GM03348 (cell line): ENCODE measurements at regions not wholly inside any gene's neighbourhood (a gene's known extent, or its start where the extent isn't known, plus 50 kb on each side); places are given as distances from the start of the nearest gene placed in this dataset.
"Not testable (repeated sequence)": the region's sequence is repeated elsewhere in the genome, so short reads cannot be mapped to it uniquely, and the experiment has no call there.

ENCODE experiments used
- DNase-seq: peaks from one replicate; pipeline ENCODE4 v3.0.0; 2012; ENCODE audit warnings: low spot score

DNA sequence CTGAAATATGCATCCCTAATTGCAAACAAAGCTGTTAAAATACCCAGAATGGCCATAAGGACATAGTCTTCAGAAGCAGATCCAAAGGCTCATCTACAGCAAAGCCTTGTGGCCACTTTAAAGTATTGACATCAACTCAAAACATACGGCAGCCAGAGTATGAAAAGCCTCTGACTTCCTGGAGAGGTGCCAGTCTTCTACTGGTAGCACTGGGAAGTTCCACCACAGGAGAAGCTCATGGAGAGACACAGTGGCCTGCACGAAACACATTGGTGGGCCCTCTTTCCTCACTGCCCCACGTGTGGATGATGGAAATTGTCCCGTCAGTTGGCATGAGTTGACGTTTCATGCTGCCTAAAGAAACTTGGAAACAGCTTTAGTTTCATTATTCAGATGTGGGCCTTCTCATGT lies 202.6 kb upstream of the HEY2 start:
- peak; percentile 6 for DNase-seq

DNA sequence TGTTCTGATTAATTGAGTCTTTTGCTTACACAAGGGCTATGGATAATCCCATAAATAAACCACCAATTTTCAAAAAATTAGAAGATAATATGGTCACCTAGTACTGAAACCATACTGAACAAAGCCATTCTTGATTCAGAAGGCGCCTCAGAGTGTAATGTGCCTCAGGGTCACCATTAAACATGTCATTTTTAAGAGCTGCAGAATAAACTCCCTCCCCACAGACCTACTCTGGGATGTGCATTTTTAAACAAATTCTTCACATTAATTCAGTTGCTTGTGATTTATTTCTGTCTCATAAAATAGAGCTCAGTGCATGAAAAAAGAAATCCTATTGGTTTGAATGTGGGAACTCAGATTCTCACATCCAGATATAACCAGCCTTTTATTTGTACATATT lies 202.1 kb upstream of the HEY2 start:
- DNase-seq = no peak

DNA sequence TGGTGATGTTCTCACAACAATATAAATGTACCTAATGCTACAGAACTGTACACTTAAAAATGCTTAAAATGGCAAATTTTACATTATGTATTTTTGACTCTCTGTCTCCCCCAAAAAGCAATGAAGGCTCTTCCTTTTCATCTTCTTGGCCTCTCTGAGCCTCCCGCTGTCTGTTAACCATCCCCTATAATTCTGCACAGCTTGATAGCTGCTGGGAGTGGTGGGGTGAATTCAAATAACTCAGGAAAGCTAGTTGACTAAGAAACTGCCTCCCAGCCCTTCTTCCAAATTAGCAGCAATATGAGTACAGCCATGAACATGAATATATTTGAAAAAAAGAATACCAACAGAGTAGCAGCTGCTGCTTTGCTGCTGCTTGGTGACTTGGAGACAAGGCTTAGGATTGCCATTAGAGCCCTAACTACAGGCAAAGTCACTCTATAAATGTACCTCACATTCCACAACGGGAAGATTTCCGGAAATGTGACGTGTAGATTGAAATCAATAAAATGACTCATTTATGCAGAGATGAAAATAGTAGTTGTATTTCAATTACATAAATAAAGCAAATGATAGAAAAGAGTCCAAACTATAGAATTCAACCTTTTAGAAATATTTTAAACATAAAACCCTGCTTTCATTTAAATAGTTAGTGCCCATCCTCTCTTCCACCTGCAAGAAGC lies 200.1 kb upstream of the HEY2 start:
- DNase-seq = no peak

DNA sequence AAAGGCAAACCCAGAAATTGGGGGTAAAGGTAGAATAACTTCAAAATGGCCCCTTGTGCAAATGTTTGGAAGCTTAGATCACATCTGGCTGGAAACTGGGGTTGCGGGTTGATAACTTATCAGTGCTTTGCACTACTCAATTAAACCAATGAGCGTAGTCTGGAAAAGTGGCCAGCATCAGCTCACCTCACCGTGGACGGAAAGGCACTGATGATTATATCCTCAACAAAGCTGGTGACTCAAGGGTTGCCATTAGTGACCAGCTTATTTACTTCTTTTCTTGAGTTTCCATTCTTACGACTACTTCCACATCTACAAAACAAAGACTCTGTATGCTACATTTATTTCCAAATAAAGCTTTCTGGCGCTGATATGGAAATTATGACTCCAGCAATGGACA lies 198.5 kb upstream of the HEY2 start:
- DNase-seq = no peak

DNA sequence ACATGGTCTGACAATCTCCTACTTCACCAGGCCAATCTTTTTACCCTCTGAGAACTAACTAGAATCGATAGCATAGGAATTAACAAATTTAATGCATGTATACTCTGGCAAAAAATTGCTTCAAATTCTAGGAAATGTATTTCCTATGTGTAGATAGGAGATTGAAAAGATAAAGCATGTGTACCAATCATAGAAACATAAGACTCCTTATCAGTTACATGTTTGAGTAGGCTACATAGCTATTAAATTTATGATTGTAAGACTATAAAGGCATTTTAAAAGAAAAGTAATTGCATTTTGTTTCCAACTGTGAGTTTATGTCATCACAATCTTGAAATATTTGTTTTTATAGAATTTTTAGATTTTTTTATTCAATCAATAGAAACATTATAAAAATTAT lies 196.6 kb upstream of the HEY2 start:
- no peak for DNase-seq

DNA sequence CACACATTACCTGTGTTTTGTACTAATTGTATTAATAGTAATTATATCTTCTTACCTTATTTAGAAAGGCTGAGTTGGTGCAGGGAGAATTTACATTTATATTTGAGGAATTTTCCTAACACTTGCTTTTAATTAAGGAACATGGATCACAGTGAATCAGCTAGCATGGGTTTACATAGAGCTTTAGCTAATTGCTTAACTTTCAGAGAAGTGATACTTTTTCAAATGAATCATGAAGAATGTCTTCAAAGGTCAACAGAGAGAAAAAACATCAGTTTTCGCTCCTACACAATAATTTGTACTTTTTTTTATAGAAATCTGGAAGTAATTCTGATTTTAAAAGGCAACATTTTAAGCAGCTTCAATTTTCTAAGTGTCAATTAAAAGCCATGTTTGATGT lies 195.0 kb upstream of the HEY2 start:
- no peak for DNase-seq

DNA sequence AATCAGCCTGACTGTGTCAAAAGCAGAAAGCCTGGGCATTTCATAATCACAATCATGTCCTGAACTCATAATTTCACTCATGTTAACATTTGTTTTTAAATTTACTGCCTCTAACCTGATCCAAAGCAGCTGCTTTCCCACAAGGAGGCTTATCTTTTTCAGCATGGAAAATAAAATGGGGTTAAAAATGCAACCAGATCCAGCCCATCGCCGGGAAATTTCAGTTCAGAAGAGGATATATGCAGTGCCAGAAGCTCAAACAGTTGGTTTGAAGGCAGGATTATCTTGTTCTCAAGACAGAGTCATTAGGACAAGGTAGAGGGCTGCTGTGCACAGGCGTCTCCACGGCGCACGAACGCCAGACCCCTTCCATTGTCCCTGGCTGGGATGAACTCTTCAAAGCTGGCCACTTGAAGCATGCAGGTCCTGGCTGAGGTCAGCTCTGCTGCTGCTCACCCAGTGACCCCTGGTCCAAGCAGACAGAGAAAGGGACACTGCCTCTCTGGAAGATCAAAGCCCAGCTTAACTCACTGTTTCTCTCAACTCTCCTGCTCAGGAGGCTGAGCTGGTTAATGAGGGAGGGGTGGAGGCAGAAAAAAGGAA lies 191.1 kb upstream of the HEY2 start:
- no peak for DNase-seq

DNA sequence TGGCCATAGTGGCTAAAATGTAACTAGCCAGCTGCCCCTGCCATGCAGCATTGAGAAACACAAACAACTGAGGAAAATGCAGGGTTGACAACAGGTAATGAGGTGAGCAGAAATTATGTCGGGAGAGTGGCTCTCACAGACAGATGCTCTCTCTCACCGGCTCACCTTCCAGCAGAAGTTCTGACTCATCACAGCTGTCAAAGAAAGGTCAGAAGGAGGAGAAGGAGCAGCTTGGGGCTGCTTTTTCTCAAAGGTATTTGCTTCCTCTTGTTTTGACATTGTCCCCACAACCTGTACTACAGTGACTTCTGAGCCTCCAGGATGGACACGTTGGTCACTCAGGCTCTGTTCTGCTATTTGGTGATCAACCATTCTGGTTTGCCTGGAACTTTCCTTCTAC lies 190.5 kb upstream of the HEY2 start:
- no peak for DNase-seq

DNA sequence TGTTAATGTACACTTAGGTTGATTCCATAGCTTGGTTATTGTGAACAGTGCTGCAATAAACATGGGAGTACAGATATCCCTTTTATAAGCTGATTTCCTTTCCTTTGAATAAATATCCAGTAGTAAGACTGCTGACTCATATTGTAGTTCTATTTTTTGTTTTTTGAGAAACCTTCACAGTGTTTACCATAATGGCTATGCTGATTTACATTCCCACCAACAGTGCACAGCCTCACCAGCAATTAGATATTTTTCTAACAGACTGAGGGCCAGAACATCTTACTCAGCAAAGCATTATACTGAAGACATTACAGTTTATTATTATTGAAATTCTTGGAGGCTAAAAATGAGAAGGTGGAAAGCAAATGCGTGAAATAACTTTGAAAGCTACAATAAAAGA lies 187.3 kb upstream of the HEY2 start:
- DNase-seq = no peak

DNA sequence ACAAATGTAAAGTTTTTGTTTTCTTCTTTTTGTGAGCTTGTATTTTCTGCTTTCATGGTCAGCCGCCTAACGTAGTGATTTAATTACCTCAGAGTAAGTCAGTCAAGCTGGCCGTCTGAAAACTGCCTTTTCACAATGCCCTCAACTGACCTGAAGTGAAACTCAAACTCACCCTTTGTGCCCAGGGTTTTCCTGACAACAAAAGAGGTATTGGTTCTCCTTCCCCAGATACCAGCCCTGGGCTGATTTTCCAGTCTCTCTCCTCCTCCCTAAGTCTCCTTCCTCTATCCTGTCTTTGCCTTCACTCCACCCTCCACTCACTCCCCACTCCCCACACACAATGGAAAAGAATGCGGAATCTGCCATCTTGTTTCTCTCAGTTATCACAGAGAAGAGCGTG lies 184.5 kb upstream of the HEY2 start:
- DNase-seq = no peak

DNA sequence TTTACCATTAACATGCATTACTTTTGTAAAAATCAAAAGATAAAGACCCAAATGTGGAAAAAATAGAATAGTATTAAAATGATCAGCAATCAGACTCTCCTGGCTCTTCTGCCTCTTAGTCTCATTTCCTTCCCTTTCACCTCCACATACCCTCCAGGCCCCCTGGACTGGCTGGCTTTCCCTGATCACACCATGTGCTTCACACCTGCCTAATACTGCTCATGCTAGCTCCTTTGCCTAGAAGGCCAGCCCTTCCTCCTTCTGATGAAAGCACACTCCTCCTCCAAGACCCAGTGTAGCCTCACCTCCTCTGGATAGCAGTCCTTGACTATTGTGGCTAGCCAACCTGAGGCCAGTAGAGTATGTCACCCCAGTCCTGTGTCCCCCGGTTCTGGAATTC lies 182.0 kb upstream of the HEY2 start:
- DNase-seq = no peak

DNA sequence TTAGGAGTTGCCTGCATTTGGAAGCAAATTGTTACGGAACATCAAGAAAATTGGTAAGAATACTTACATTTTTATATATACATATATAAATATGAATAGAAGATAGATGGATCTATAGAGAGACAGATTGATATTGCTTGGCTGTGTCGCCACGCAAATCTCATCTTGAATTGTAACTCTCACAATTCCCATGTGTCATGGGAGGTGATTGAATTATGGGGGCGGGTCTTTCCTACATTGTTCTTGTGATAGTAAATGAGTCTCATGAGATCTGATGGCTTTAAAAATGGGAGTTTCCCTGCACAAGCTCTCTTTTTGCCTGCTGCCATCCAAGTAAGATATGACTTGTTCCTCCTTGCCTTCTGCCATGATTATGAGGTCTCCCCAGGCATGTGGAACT lies 180.8 kb upstream of the HEY2 start:
- no peak for DNase-seq

DNA sequence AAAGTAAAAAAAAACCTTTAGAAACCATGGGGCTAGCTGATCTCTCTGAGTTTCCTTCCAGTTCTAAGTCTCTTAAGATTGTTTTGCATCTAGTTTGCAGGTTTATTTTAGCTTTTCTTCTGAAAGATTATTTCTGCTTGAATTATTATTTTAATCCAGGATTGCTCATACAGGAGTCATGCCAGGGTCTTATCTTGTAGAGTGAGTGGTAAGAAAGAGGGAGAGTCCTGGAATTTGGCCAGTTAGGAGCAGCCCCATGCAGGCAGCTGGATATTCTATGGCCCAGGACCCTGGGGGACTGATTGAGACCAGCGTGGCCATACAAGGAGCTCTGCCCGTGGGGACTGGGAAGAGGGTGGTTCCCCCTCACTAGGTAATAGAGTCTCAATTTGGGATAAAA lies 178.9 kb upstream of the HEY2 start:
- no peak for DNase-seq

DNA sequence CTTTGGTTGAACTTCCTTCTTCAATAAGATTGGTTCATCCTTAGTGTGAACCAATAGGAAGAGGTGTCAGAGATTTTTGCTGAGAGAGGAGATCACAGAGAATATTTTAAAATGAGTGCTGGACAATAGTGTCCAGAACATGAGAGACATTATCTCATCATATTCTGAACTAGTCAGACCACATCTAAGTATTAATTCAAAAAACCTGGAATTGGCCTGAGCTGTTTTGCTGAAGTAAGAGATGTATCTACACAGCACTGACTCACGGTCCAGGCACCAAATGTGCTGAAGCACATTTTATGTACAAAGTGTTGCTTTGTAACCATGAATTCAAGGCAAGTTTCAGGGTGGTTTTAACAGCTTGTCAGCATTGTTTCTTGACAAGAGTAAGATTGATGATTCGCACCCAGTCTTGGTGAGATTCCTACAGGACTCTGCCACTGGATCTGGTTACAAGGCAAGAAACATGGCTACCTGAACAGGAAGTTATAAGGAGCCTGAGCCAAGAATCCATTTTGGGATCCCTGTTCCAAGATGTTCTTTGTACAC lies 178.2 kb upstream of the HEY2 start:
- no peak for DNase-seq

DNA sequence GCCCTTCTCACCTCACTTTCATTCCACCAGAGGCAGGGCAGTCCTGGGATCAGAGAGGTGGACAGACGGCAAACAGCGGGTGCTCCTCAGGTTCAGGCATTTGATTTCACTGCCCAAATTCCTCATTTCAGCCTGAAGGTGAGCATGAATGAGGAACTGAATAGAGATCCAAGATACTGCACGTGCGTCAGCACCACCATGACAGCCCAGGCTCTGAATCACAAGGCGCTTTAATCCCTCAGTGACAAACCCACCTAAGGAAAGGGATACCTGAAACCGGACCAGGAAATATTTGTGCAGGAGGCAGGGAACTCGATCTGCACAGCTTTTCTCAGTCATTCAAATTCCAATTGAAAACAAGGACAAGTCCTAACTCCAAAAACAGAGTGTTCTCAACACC lies 174.8 kb upstream of the HEY2 start:
- no peak for DNase-seq

DNA sequence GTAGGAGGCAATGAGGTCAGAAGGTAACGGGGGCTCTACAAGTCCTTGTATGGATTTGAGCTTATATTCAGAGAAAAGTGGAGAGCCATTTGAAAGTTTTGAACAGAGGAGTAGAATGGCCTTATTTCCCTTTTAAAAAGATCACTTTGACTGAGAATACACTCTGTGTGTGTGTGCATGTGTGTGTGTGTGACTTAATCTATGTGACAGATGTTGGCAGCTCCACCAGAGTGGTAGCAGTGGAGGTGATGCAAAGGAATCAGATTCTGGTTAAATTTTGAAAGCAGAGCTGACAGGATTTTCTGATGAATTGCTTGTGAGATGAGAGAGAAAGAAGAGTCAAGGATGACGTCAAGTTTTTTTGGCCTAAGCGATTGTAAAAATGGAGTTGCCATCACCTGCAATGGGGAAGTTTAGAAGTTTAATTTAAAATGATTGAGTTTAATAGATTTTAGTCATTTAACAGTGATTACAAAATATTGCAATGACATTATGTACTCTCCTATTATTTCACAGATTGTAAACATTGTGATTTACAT lies 172.2 kb upstream of the HEY2 start:
- no peak for DNase-seq

DNA sequence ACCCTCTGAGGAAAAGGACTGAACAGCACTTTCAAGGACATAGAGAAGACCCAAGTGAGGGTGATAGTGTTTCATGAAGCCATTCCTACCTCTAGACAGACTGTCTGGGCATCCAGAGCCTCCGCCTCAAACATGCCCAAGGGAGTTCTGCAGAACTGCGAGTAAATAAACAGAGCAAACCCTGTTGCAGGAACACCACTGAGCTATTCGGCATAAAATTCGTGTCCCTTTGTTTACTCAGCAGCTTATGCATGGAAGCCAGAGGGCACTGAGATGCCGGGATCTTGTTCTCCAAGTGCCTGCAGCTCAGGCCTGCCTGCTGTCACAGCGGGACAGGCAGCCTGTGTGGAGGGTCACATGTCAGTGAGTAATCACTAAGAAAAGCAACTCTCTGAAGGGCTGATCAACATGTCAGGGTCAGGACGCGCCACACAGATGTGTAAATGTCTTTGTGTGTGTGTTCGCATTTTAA lies 164.9 kb upstream of the HEY2 start:
- DNase-seq = no peak

DNA sequence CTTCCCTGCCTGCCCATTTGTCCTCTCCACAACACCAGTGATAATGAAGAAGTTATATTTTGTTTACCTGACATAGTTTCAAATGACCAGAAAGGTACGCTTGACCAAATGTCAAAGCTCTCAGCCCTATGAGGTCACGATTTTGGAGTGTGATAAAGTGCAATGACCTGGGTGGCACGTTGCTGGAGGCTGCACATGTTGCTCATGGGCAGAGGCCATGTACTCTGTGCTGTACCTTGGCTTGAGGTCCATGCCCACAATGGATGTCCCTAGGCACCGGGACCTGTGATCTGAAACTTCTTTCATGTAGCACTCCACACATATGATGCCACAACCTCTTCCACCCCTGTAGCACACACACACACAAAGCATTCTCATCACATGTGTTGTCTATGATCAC lies 164.0 kb upstream of the HEY2 start:
- no peak for DNase-seq

DNA sequence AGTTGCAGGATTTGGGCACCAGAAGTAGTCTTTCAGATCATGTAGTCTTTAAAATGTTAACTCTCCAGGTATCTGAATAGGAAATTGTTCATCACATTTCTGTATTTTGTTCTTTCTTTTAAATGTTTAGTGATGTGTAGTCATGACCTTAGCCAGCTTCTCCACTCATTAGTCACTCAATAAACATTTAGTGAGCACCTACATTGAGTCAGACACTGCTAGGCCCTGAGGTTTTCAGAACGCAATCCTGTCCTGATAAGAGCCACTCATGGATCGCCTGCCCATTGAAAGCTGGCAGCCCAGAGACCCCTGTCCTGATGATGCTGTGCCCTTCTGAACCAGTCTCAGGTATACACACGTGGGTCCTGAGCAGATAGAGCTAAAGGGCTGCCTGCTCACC lies 163.4 kb upstream of the HEY2 start:
- DNase-seq = no peak

DNA sequence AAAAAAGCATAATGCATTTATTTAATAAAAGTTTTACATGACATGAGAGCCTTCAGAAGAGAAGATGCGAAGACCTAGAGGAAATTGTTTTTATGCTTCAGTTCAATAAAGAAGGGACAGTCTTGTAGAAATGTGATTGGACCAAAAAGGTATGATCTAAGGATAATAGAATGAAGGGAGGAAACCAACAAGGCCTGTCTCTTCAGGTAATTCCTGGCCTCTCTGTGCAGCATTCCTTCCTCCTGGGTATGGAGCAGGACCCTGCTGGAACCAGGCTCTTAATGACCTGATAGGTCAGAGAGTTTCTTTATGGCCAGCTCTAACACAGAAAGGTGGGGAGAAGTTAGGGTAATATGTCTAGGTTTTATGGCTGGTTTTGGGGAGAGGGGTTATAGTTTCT lies 162.8 kb upstream of the HEY2 start:
- DNase-seq = no peak

DNA sequence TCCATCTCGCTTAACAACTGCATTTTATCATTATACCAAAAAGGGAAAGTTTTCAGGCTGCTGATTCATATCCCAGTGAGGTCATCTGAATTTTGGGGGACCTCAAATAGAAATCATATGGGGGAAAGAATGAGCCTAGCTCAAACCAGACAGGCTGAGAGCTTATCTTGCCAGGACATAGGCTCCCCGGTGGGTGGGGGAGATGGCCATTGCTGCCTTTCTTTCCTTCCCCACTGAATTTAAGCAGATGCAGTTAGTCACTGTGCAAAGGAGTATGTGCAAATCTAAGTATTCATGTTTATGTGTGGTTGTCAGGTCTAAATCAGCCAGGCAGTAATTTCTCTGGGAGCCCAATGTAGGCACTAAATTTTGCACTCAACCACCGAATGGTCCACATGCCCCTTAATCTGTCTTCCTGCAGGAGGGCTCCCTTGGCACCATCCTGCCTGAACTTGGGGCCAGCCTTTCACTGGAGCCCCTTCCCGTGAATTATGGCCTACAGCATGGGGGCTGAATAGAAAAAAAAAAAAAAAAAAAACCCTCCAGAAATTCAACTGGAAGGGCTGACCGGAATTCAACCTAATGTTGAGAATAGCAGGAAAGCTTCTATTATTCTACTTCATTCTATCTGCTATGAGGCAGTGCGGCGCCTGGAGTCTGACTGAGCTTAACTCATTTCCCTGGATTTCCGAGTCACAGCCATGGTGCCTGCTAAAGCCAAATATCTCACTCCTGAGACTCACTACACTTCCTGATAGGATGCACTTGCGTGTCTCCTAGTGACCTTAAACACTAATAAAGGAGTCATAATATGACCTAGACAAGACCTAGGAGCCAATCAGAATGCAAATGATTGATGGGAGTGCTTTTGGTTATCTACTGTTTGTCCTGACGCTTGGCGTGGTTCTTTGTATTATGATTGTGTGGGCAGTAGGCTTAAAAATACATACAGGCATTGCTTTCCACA lies 161.5 kb upstream of the HEY2 start:
- DNase-seq = no peak

DNA sequence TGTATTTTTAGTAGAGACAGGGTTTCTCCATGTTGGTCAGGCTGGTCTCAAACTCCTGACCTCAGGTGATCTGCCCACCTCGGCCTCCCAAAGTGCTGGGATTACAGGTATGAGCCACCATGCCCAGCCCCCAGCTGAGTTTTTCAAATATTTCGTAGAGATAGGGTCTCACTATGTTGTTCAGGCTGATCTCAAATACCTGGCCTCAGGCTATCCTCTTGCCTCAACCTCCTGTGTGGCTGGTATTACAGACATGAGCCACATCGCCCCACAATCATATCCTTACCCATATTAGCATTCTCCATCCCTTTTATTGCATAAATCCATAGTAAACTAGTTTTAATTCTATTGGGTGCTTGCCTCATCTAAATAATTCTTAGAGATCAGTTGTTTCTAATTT lies 157.6 kb upstream of the HEY2 start:
- DNase-seq = not testable (repeated sequence)

DNA sequence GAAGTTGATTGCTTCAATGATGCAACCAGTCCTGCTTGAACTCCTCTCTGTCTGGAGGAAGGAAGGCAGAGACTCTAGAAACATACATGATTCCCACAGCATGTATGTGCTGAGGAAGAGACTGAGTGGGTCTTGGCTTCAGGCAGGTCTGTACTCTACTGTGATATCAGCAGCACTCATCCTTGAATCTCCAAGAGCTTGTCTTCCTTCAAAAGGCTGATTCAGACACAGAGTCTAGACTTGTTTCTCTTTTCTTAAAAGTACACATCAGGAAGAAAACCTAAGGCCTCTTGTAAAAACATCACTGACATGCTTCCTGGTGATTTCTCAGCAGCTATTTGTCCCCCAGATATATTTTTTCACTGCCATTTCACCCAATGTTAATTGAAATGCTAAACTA lies 155.7 kb upstream of the HEY2 start:
- no peak for DNase-seq
